Prostate gland (tissue), 2 donors: ENCODE measurements at regions not wholly inside any gene's neighbourhood (a gene's known extent, or its start where the extent isn't known, plus 50 kb on each side); places are given as distances from the start of the nearest gene placed in this dataset.

Experiments used
- DNase-seq: peaks from one replicate; pipeline ENCODE4 v3.0.0-alpha.2; 2019; ENCODE audit warnings: low spot score
- H3K27ac ChIP-seq, 2 donors: fragments of 200-600 bp; sonication (generic); 2 replicates each; pipeline ENCODE4 v1.5.1; 2017 to 2019
- H3K27me3 ChIP-seq: fragments of 200-600 bp; sonication (generic); replicated peaks from 2 replicates; pipeline ENCODE4 v1.5.1; 2019; ENCODE audit not compliant: insufficient read depth
- H3K36me3 ChIP-seq, 2 donors: fragments of 200-600 bp; sonication (generic); 1 replicate in 1 of 2; 2 replicates in 1 of 2; pipeline versions ENCODE4 v1.5.1 to v1.8.1; 2017 to 2019
- H3K4me1 ChIP-seq: fragments of 200-600 bp; sonication (generic); replicated peaks from 2 replicates; pipeline ENCODE4 v1.5.1; 2019
- H3K4me3 ChIP-seq, 2 donors: fragments of 200-600 bp; sonication (generic); 2 replicates each; pipeline ENCODE4 v1.5.1; 2017 to 2019
- H3K9me3 ChIP-seq: fragments of 200-600 bp; sonication (generic); 2 replicates; pipeline ENCODE4 v1.5.1; 2017
- POLR2A ChIP-seq: fragments of 450-650 bp; IDR thresholded peaks from one replicate; pipeline ENCODE4 v1.6.1; 2016; ENCODE audit warnings: antibody characterized with exemption, mild to moderate bottlenecking
- POLR2AphosphoS5 ChIP-seq: sonication (generic); formaldehyde crosslinking; IDR thresholded peaks from one replicate; pipeline ENCODE4 v1.6.1; 2017; ENCODE audit warnings: antibody characterized with exemption
- WGBS: methylation state at CpG from one replicate; pipeline ENCODE4 v1.1.5; 2018; 5-methylcytosine and 5-hydroxymethylcytosine counted together
- intact Hi-C: fragments of 100-400 bp; cut with DNase I; formaldehyde crosslinking; loops from one replicate; pipeline ENCODE4 v1.14.2; 2022
- TF ChIP-seq, protein P1 (sequence below), 4 experiments: fragments of 200-600 bp in 2 of 4; fragments of 450-650 bp in 2 of 4; sonication (generic) in 2 of 4; IDR thresholded peaks; 1 replicate in 3 of 4; 2 replicates in 1 of 4; pipeline ENCODE4 v1.5.1; 2016 to 2019; ENCODE audit warnings: antibody characterized with exemption in 4 of 4, mild to moderate bottlenecking in 2 of 4, moderate library complexity in 2 of 4

DNA sequence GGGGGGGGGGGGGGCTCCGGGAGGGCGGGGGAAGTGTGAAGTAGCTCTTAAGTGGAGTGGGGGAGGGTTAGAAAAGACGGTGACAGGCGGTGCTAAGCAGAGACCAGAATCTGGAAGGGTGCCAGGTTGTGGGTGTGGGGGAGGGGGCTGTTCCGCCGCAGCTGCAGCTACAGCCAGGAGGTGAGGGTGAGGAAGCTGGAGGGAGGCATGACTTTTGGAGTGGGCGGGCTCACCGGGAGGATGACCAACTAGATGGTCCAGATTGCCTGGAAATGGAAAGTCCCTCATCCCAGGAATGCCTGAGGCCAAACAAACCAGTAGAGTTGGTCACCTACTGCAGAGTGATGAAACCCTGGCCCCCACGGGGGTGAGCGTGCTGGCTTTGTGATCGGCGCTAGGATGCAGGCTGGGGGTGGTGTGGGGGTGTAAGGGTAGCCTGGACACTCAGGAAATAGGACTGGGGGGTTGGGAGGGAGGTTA, 158.1 kb upstream of the SHB start:
- Histone ChIP-seq H3K4me3 (no peak overlapping the region), H3K9me3 (no peaks in the 10 kb centered on the region), H3K36me3 (no peaks in the 10 kb centered on the region), H3K27me3 (no peaks in the 10 kb centered on the region), H3K27ac (no peak overlapping the region), H3K4me1 (no peaks in the 10 kb centered on the region)
- peak; percentile 28 for DNase-seq
- WGBS: 1% methylated on average over 12 of the region's 12 CpGs
- intact Hi-C loops: no loop called here
- no peak for TF ChIP-seq POLR2A
- TF ChIP-seq, protein P1, sequence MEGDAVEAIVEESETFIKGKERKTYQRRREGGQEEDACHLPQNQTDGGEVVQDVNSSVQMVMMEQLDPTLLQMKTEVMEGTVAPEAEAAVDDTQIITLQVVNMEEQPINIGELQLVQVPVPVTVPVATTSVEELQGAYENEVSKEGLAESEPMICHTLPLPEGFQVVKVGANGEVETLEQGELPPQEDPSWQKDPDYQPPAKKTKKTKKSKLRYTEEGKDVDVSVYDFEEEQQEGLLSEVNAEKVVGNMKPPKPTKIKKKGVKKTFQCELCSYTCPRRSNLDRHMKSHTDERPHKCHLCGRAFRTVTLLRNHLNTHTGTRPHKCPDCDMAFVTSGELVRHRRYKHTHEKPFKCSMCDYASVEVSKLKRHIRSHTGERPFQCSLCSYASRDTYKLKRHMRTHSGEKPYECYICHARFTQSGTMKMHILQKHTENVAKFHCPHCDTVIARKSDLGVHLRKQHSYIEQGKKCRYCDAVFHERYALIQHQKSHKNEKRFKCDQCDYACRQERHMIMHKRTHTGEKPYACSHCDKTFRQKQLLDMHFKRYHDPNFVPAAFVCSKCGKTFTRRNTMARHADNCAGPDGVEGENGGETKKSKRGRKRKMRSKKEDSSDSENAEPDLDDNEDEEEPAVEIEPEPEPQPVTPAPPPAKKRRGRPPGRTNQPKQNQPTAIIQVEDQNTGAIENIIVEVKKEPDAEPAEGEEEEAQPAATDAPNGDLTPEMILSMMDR (IDR thresholded peaks at IDR 0.05): no peak
- no peak for TF ChIP-seq POLR2AphosphoS5

DNA sequence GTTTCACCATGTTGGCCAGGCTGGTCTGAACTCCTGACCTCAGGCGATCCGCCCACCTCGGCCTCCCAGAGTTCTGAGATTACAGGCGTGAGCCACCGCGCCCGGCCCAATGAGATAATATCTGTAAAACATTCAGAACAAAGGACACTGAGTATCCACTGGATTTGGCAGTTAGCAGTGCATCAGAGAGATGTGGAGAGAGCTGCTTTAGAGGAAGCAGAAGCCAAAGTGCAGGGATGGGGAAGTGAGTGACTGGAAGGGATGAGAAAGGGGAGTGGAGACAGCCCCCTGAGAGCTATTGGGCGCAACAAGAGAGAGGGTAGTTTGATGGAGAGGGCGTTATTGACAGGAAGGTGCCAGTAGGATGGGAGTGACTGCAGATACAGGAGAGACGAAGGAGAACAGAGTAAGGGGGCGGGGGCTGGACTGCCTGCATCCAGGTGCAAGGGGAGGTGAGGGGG, 157.5 kb upstream of the SHB start:
- Histone ChIP-seq H3K36me3 (no peaks in the 10 kb centered on the region), H3K9me3 (no peaks in the 10 kb centered on the region), H3K4me3 (no peak overlapping the region), H3K27ac (no peak overlapping the region), H3K27me3 (no peaks in the 10 kb centered on the region), H3K4me1 (no peaks in the 10 kb centered on the region)
- WGBS: 11% methylated on average over 11 of the region's 11 CpGs
- intact Hi-C loops: no loop called here
- TF ChIP-seq POLR2AphosphoS5 (no peak), POLR2A (no peak)
- TF ChIP-seq, protein P1 (IDR thresholded peaks at IDR 0.05): no peak
- DNase-seq: no peak

DNA sequence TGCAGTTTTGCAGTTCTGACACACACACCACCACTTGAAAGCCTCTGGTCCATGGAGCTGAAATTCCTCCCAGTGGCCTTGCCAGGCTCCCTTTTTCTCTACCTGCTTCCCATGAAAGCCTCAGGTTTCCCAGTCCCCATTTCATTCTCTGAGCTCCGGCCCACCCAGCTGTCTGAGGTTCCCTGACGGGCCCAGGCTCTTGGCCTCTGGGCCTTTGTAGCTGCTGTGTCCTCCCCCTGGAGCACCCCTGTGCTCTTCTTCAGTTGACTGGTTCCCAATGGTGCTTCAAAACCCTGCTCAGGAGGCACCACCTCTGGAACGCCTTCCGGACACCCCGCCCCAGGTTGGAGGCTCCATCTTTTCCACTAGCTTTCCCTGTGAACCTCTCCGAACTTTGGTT, 155.9 kb upstream of the SHB start:
- Histone ChIP-seq H3K27ac (no peak overlapping the region), H3K4me3 (no peak overlapping the region), H3K4me1 (no peaks in the 10 kb centered on the region), H3K9me3 (no peaks in the 10 kb centered on the region), H3K36me3 (no peaks in the 10 kb centered on the region), H3K27me3 (no peaks in the 10 kb centered on the region)
- no peak for DNase-seq
- intact Hi-C loops: no loop called here
- TF ChIP-seq POLR2A (no peak), POLR2AphosphoS5 (no peak)
- TF ChIP-seq, protein P1 (IDR thresholded peaks at IDR 0.05): no peak
- 89% methylated on average over 6 of the region's 6 CpGs for WGBS

DNA sequence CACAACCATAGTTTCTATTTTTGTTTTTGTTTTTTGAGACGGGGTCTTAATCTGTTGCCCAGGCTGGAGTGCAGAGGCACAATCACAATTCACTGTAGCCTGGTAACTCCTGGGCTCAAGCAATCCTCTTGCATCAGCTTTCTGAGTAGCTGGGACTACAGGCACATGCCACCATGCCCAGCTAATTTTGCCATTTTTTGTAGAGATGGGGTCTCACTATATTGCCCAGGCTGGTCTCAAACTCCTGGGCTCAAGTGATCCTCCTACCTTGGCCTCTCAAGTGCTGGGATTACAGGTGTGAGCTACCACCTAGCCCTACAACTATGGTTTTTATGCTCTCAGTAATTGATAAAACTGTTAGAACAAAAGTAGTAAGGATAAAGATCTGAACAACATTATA, 147.5 kb upstream of the SHB start:
- Histone ChIP-seq H3K27ac (no peak overlapping the region), H3K36me3 (no peaks in the 10 kb centered on the region), H3K27me3 (no peaks in the 10 kb centered on the region), H3K4me1 (no peaks in the 10 kb centered on the region), H3K9me3 (no peaks in the 10 kb centered on the region), H3K4me3 (no peak overlapping the region)
- TF ChIP-seq, protein P1 (IDR thresholded peaks at IDR 0.05): no peak
- no peak for TF ChIP-seq POLR2AphosphoS5
- DNase-seq: no peak
- intact Hi-C loops: loop anchor here (10.0 kb wide), 1 partner anchor 52 kb away; no protein-coding TSS in a partner anchor
- WGBS: 100% methylated on average over 1 of the region's 1 CpG

DNA sequence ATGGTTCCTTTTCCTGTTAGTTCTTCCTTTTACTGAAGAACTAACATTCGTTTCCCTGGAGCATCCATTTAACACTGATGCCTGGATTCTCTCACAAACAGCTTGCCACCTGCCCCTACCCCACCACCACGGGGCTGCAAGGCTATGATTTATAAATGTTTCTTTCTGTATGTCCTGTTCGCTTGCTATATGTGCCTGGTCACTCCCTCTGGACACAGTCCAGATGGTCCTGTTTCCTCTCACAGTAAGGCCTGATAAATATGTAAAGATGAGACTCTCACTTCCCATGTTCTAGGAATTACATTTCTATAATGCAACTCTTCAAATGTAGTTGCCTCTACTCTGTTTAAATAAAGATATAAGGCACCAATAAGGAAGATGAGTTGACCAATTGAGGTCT, 146.4 kb upstream of the SHB start:
- no peak for TF ChIP-seq POLR2A
- TF ChIP-seq, protein P1 (IDR thresholded peaks at IDR 0.05): no peak
- TF ChIP-seq POLR2AphosphoS5: no peak
- Histone ChIP-seq H3K4me3 (no peak overlapping the region), H3K9me3 (no peaks in the 10 kb centered on the region), H3K36me3 (no peaks in the 10 kb centered on the region), H3K4me1 (no peaks in the 10 kb centered on the region), H3K27ac (no peak overlapping the region), H3K27me3 (no peaks in the 10 kb centered on the region)
- intact Hi-C loops: loop anchor here (10.0 kb wide), 1 partner anchor 51 kb away; no protein-coding TSS in a partner anchor
- WGBS: 50% methylated on average over 3 of the region's 3 CpGs
- no peak for DNase-seq
